HepG2 (cell line): ENCODE measurements at regions not wholly inside any gene's neighbourhood (a gene's known extent, or its start where the extent isn't known, plus 50 kb on each side); places are given as distances from the start of the nearest gene placed in this dataset.

Experiments
- ATAC-seq: fragments of 200-7000 bp; cut with Tn5 transposase; 3 replicates; pipeline ENCODE4 v1.9.1; 2020; ENCODE audit warnings: mild to moderate bottlenecking, moderate library complexity
- BruUV-seq: library from RNA; stranded (reverse); fragments of 400-500 nt; replicated peaks from 2 replicates; lab custom pipeline; 2021; lab: Mats Ljungman, UMichigan
- CTCF ChIA-PET: fragments of 300-600 bp; formaldehyde crosslinking; extraction: SDS; loops from one replicate; lab custom pipeline; 2021; ENCODE audit warnings: low total read pairs, inconsistent platforms, low intra/inter-chr PET ratio; lab: Yijun Ruan, JAX
- POLR2A ChIA-PET: fragments of 350-600 bp; sonication (Branson Sonifier 250); formaldehyde crosslinking; loops from one replicate; lab custom pipeline; 2020; ENCODE audit warnings: antibody characterized with exemption, inconsistent platforms; lab: Yijun Ruan, JAX
- DNase-seq: peaks from one replicate; pipeline ENCODE4 v3.0.0-alpha.2; 2015; ENCODE audit warnings: low spot score
- FAIRE-seq: peaks from 3 replicates; lab custom pipeline; 2011; peaks lifted over from hg19 to GRCh38; lab: Jason Lieb, UNC
- H2AFZ ChIP-seq: one replicate; pipeline ENCODE4 v1.6.1; 2011; ENCODE audit warnings: low read length, inconsistent platforms
- H3K27ac ChIP-seq: fragments of 300-600 bp; 3 replicates; pipeline ENCODE4 v1.8.0; 2011; ENCODE audit warnings: mixed run types, mild to moderate bottlenecking, mixed read lengths, low read length, inconsistent platforms; ENCODE audit not compliant: insufficient read depth; ENCODE audit errors: extremely low read length
- H3K27me3 ChIP-seq, 2 experiments: fragments of 200-600 bp in 1 of 2; 2 replicates in 1 of 2; 3 replicates in 1 of 2; pipeline versions ENCODE4 v1.6.0 to v1.8.0; 2011; ENCODE audit warnings: low read length in 2 of 2, mild to moderate bottlenecking in 2 of 2, moderate library complexity in 2 of 2, inconsistent platforms in 1 of 2; ENCODE audit not compliant: insufficient read depth in 2 of 2, control insufficient read depth in 1 of 2
- H3K36me3 ChIP-seq, 2 experiments: fragments of 200-600 bp in 1 of 2; replicated peaks in 1 of 2; 2 replicates in 1 of 2; 3 replicates in 1 of 2; pipeline versions ENCODE4 v1.5.1 to v1.8.0; 2011; ENCODE audit warnings: low read length in 2 of 2, inconsistent platforms in 1 of 2; ENCODE audit not compliant: insufficient read depth in 2 of 2, control insufficient read depth in 1 of 2
- H3K4me1 ChIP-seq: 2 replicates; pipeline ENCODE4 v1.5.1; 2012; ENCODE audit warnings: low read length, inconsistent platforms; ENCODE audit not compliant: insufficient read depth
- H3K4me2 ChIP-seq: 2 replicates; pipeline ENCODE4 v1.6.0; 2011; ENCODE audit warnings: low read depth, low read length, inconsistent platforms
- H3K4me3 ChIP-seq, 3 experiments: fragments of 200-600 bp in 1 of 3; sonication (generic), shearing (Covaris generic) in 1 of 3; replicated peaks in 1 of 3; 2 replicates each; pipeline ENCODE4 v1.5.1; 2011 to 2016; ENCODE audit warnings: low read length in 3 of 3, inconsistent platforms in 2 of 3, low read depth in 2 of 3, mild to moderate bottlenecking in 2 of 3, control low read depth in 1 of 3, mixed read lengths in 1 of 3; ENCODE audit not compliant: insufficient read depth in 1 of 3
- H3K79me2 ChIP-seq: one replicate; pipeline ENCODE4 v1.6.1; 2011; ENCODE audit warnings: low read length, inconsistent platforms; ENCODE audit not compliant: insufficient read depth
- H3K9ac ChIP-seq: 2 replicates; pipeline ENCODE4 v1.6.0; 2011; ENCODE audit warnings: mild to moderate bottlenecking, low read depth, low read length, inconsistent platforms; ENCODE audit not compliant: insufficient read depth
- H3K9me3 ChIP-seq: 2 replicates; pipeline ENCODE4 v1.5.1; 2012; ENCODE audit warnings: mild to moderate bottlenecking, low read length
- H4K20me1 ChIP-seq: 2 replicates; pipeline ENCODE4 v1.6.0; 2011; ENCODE audit warnings: inconsistent platforms, mild to moderate bottlenecking, low read length, moderate library complexity; ENCODE audit not compliant: insufficient read depth
- BCL6 ChIP-seq: IDR thresholded peaks from 2 replicates; pipeline ENCODE4 v1.6.1; 2016; ENCODE audit warnings: missing genetic modification reagents, missing compliant biosample characterization
- DMTF1 ChIP-seq: sonication (generic); formaldehyde crosslinking; IDR thresholded peaks from 2 replicates; pipeline ENCODE4 v1.4.0; 2020; ENCODE audit warnings: mild to moderate bottlenecking, missing genetic modification reagents
- DR1 ChIP-seq: sonication (generic); formaldehyde crosslinking; IDR thresholded peaks from 2 replicates; pipeline ENCODE4 v1.8.0; 2021; ENCODE audit warnings: mild to moderate bottlenecking, missing genetic modification reagents, inconsistent platforms
- EEA1 ChIP-seq: sonication (generic); formaldehyde crosslinking; IDR thresholded peaks from 2 replicates; pipeline ENCODE4 v1.5.1; 2020; ENCODE audit warnings: mild to moderate bottlenecking, missing genetic modification reagents, borderline replicate concordance
- ELK4 ChIP-seq: sonication (generic); formaldehyde crosslinking; IDR thresholded peaks from 2 replicates; pipeline ENCODE4 v1.9.0; 2021; ENCODE audit warnings: missing genetic modification reagents, borderline replicate concordance
- FOXJ3 ChIP-seq: sonication (generic); formaldehyde crosslinking; IDR thresholded peaks from 2 replicates; pipeline ENCODE4 v1.4.0; 2020; ENCODE audit warnings: missing genetic modification reagents, mild to moderate bottlenecking, borderline replicate concordance
- KAT8 ChIP-seq: IDR thresholded peaks from 2 replicates; pipeline ENCODE4 v1.6.1; 2016; ENCODE audit warnings: missing genetic modification reagents, missing compliant biosample characterization
- NFYB ChIP-seq: sonication (generic); formaldehyde crosslinking; IDR thresholded peaks from 2 replicates; pipeline ENCODE4 v1.4.0; 2020; ENCODE audit warnings: missing genetic modification reagents
- NR1H2 ChIP-seq: sonication (generic); formaldehyde crosslinking; IDR thresholded peaks from 2 replicates; pipeline ENCODE4 v1.8.1; 2022; ENCODE audit warnings: low read depth, missing genetic modification reagents, borderline replicate concordance
- RBAK ChIP-seq: sonication (generic); formaldehyde crosslinking; IDR thresholded peaks from 2 replicates; pipeline ENCODE4 v1.5.1; 2020; ENCODE audit warnings: mild to moderate bottlenecking, missing genetic modification reagents
- ZKSCAN5 ChIP-seq: sonication (generic); formaldehyde crosslinking; IDR thresholded peaks from 2 replicates; pipeline ENCODE4 v1.5.1; 2020; ENCODE audit warnings: mild to moderate bottlenecking, missing genetic modification reagents
- ZNF609 ChIP-seq: sonication (generic); formaldehyde crosslinking; IDR thresholded peaks from 2 replicates; pipeline ENCODE4 v1.4.0; 2020; ENCODE audit warnings: mild to moderate bottlenecking, missing genetic modification reagents, borderline replicate concordance
- ZNF709 ChIP-seq: sonication (generic); formaldehyde crosslinking; IDR thresholded peaks from 2 replicates; pipeline ENCODE4 v1.5.0; 2020; ENCODE audit warnings: mild to moderate bottlenecking, missing genetic modification reagents
- ZNF816 ChIP-seq: sonication (generic); formaldehyde crosslinking; IDR thresholded peaks from 2 replicates; pipeline ENCODE4 v1.8.0; 2022; ENCODE audit warnings: missing genetic modification reagents, mild to moderate bottlenecking, borderline replicate concordance
- WGBS: methylation state at CpG from one replicate; pipeline ENCODE4 v1.1.6; 2017; ENCODE audit warnings: low lambda C conversion rate; 5-methylcytosine and 5-hydroxymethylcytosine counted together
- in situ Hi-C: cut with HindIII; loops from 2 replicates; pipeline ENCODE4 v1.10.0; 2017; ENCODE audit warnings: low pct_unique_long_range_greater_than_20kb; ENCODE audit not compliant: extremely low pct_ligation_motif_present
- intact Hi-C: fragments of 100-400 bp; cut with micrococcal nuclease; formaldehyde crosslinking; loops from one replicate; pipeline ENCODE4 v1.10.0; 2022; ENCODE audit not compliant: unreplicated experiment

GRCh38 chr10:55232553-55232952, 431.5 kb upstream of the PCDH15 start:
- H3K9ac ChIP-seq, result no peak overlapping the region
- no peaks in the 10 kb centered on the region for H4K20me1 ChIP-seq
- 0% methylated on average over 1 of the region's 1 CpG for WGBS
- ATAC-seq, result no peak
- no peak for DNase-seq
- ChIA-PET CTCF (no interaction called here), POLR2A (no interaction called here)
- no peaks in the 10 kb centered on the region for H3K4me1 ChIP-seq
- H3K4me3 ChIP-seq, result no peak overlapping the region
- no peaks in the 10 kb centered on the region for H3K36me3 ChIP-seq
- TF ChIP-seq RBAK (CRISPR knock-in tag), result no peak
- TF ChIP-seq DMTF1 (CRISPR knock-in tag), result no peak
- no peak for TF ChIP-seq EEA1 (CRISPR knock-in tag)
- no peak for TF ChIP-seq ZNF709
- TF ChIP-seq DR1 (CRISPR knock-in tag), result no peak
- no peak for TF ChIP-seq ZNF609
- no peak for TF ChIP-seq BCL6 (CRISPR knock-in tag)
- no peak for TF ChIP-seq ZNF816 (CRISPR knock-in tag)
- no peak for TF ChIP-seq NR1H2 (CRISPR knock-in tag)
- TF ChIP-seq FOXJ3 (CRISPR knock-in tag), result no peak
- TF ChIP-seq NFYB (CRISPR knock-in tag), result no peak
- TF ChIP-seq ZKSCAN5 (CRISPR knock-in tag), result no peak
- no peak for TF ChIP-seq ELK4 (CRISPR knock-in tag)
- TF ChIP-seq KAT8, result no peak
- BruUV-seq, result no TSS peak
- H2AFZ ChIP-seq, result peak overlapping the region; percentile 42
- in situ Hi-C loops (loop anchor here (25.0 kb wide), 1 partner anchor 245 kb away; no protein-coding TSS in a partner anchor), intact Hi-C loops (no loop called here)
- H3K79me2 ChIP-seq, result no peaks in the 10 kb centered on the region
- no peak for FAIRE-seq
- H3K9me3 ChIP-seq, result no peaks in the 10 kb centered on the region
- no peak overlapping the region for H3K27ac ChIP-seq
- peak overlapping the region; percentile 7; the same call in 1 of the 2 replicates for H3K4me2 ChIP-seq
- H3K27me3 ChIP-seq, result no peaks in the 10 kb centered on the region
